D721Med (cell line): ENCODE measurements at regions not wholly inside any gene's neighbourhood (a gene's known extent, or its start where the extent isn't known, plus 50 kb on each side); places are given as distances from the start of the nearest gene placed in this dataset.

ENCODE experiments used
- DNase-seq: peaks from one replicate; pipeline ENCODE4 v3.0.0; 2011; ENCODE audit warnings: low spot score; ENCODE audit not compliant: insufficient read length
- FAIRE-seq: peaks from 2 replicates; lab custom pipeline; 2011; peaks lifted over from hg19 to GRCh38; lab: Jason Lieb, UNC
- TF ChIP-seq, protein P1 (sequence below): IDR thresholded peaks from 2 replicates; pipeline ENCODE4 v1.5.1; 2012; ENCODE audit warnings: mild to moderate bottlenecking, control low read depth; ENCODE audit not compliant: insufficient read depth; ENCODE audit errors: missing control alignments

DNA sequence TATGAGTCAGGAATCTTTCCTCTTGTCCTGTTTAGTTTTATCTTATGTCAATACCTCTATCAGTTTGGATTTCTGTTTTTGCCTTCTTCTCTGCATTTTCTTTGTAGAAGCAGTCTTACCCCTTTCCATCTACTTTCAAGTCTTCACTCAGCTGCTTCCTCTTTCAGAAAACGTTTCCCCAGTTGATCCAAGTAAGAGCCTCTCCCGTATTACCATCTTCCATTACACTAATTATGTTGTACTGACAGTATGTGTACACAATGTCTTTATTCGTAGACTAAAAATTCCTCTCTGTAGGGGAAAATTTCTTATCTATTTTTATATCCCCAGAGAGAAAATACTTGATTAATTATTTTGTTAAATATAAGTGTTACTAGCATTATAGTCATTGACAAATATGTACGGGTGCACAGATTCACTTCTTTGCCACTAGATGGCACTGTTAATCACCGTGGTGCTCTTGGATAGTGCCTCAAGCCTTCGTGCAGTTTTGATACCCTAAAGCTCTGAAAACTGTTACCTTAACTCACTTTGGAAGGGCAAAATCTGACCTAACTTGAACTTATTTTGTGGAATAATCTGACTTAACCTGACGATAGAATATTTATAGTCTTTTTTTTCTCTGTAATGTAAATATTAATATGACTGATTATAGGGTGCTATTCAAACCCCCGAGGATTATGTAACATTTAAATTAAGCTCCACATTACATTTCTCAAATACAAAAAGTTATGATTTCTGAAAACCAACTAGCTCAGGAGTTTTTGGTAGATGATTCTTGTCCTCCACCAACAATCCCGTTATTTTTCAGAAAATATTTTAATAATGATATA, 74.2 kb upstream of the POU1F1 start:
- TF ChIP-seq, protein P1, sequence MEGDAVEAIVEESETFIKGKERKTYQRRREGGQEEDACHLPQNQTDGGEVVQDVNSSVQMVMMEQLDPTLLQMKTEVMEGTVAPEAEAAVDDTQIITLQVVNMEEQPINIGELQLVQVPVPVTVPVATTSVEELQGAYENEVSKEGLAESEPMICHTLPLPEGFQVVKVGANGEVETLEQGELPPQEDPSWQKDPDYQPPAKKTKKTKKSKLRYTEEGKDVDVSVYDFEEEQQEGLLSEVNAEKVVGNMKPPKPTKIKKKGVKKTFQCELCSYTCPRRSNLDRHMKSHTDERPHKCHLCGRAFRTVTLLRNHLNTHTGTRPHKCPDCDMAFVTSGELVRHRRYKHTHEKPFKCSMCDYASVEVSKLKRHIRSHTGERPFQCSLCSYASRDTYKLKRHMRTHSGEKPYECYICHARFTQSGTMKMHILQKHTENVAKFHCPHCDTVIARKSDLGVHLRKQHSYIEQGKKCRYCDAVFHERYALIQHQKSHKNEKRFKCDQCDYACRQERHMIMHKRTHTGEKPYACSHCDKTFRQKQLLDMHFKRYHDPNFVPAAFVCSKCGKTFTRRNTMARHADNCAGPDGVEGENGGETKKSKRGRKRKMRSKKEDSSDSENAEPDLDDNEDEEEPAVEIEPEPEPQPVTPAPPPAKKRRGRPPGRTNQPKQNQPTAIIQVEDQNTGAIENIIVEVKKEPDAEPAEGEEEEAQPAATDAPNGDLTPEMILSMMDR, result peak; percentile 77
- FAIRE-seq, result peak; percentile 80
- DNase-seq, result no peak

DNA sequence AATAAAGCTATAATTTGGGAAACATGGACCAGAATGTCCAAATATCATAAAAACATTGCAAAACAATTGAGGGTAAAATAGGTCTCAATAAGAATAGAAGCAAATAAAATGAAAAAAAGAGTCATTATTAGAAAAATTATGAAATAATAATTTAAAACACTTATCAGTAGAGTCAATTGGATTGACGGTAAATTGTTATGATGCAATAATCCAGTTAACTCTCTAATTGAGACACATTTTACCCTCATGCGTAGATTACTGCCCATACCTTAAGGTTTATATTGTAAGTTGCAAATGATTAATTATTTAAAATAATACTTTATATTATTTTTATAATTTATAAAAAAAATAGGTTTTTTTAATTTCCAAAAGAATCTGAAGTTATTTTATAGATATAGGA, 73.4 kb upstream of the POU1F1 start:
- FAIRE-seq (no peak), DNase-seq (no peak)

DNA sequence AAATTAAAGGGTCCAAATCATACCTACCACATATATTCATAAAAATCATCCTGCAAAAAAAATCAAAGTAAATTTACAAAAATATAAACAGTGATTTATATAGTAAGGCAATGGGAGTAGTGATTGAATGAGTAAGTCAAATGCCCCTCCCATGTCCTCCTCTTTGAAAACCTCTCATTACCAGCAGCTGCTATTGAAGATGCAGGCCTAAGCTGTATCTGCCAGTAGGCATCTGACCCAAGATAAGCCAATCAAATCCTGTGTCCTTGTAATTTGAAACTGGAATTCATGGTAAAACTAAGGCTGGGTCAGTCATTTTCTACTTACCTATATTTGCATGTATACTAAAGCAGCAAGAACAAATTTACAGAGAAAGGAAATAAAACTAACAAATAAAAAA, 60.4 kb upstream of the POU1F1 start:
- FAIRE-seq, result no peak

More for the DNA sequence above, 73.4 kb upstream of the POU1F1 start:
- TF ChIP-seq, protein P1, result no peak

DNA sequence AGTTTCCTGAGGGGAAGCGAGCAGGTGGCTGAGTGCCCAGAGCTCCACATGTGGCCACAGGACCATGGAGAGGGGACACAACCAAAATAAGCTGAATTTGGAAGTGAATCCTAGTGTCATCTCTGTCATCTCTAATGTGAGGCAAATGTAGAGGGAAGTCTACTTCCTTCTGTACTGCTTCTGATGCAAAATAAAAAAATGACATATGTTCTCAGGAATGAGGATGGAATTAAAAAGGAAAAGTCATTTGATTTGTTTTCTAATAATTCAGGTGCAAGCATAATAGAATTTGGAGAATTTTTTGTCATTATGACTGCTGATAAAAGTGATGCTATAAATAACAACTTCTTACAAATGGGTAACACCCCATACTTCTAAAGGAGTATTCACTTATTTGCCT, 59.5 kb upstream of the POU1F1 start:
- TF ChIP-seq, protein P1, result no peak
- FAIRE-seq (no peak), DNase-seq (no peak)

More for the DNA sequence above, 60.4 kb upstream of the POU1F1 start:
- TF ChIP-seq, protein P1, result no peak
- DNase-seq, result no peak

DNA sequence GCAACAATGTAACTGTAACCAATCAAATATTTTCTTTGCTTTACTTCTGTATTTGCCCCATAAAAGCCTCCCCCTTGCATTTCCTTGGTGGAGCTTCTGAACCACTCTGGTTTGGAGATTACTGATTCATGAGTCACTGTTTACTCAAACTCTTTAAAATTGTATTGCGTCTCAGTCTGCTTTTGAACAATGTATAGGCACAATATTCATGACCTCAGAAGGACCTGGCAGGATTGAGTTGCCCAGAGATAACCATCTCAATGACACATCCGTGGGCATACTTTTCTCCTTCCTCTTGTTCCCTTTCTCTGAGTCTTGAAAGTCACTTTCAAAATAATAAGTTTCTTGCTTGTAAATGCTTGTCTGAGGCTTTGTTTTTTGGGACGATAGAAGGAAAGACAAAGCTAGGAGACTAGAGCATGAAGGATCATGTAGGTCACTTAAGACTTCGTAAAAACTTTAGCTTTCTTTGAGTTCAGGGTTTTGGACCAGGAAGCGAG, 57.1 kb upstream of the POU1F1 start:
- FAIRE-seq (no peak), DNase-seq (no peak)
- TF ChIP-seq, protein P1, result no peak

DNA sequence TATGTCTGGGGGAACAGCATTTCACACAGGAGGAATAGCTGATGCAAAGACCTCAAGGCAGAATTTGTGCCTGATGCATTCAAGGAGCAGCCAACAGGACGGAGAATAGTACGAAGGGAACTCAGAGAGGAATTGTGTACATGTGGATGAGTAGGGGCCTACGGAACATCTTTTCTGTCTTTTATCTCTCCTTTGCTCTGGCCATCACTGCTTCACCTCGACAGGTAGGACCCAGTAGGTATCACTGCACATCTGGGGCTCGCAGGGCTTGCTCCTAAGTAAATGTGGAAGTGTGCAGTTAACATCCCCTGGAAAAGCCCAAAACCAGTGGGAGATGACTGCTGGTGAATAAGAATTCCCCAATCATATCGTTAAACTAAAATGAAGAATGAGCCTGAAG, 56.4 kb upstream of the POU1F1 start:
- no peak for DNase-seq
- TF ChIP-seq, protein P1, result no peak
- no peak for FAIRE-seq

DNA sequence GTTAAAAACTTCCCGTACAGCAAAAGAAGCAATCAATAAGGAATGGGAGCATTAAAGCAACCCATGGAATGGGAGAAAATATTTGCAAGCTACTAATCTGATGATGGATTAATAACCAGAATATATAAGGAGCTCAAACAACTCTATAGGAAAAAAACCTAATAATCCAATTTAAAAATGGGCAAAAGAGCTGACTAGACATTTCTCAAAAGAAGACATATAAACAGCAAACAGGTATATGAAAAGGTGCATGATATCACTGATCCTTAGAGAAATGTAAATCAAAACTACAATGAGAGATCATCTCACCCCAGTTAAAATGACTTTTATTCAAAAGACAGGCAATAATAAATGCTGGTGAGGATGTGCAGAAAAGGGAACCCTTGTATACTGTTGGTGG, 52.7 kb upstream of the POU1F1 start:
- no peak for FAIRE-seq
- TF ChIP-seq, protein P1, result no peak
- DNase-seq, result no peak
